ENCODE measurements at regions not wholly inside any gene's neighbourhood (a gene's known extent, or its start where the extent isn't known, plus 50 kb on each side); places are given as distances from the start of the nearest gene placed in this dataset.

- no peak overlapping the region for H3K9ac ChIP-seq (ENCODE audit: low read length)
- DNase-seq (ENCODE audit: low read depth), result peak; percentile 87
- no peaks in the 10 kb centered on the region for H3K9me3 ChIP-seq (ENCODE audit: control insufficient read depth, low read length)
- no peaks in the 10 kb centered on the region for H3K36me3 ChIP-seq (ENCODE audit: control insufficient read depth, insufficient read depth, low read length, severe bottlenecking)
- H3K4me3 ChIP-seq (ENCODE audit: low read length), result no peak overlapping the region
- peaks cover 5% of the 10 kb centered on the region for H3K4me1 ChIP-seq (ENCODE audit: control insufficient read depth, insufficient read depth, low read length)
- H3K27me3 ChIP-seq (replicated peaks; ENCODE audit: control insufficient read depth, insufficient read depth, low read length), result peaks cover 5% of the 10 kb centered on the region
Measured at GRCh38 chr6:1094306-1094705, 217.6 kb upstream of the FOXQ1 start.

- no peak for DNase-seq (ENCODE audit: low read depth)
- Histone ChIP-seq H3K36me3 (ENCODE audit: control insufficient read depth, insufficient read depth, low read length, severe bottlenecking) (no peaks in the 10 kb centered on the region), H3K4me3 (ENCODE audit: low read length) (no peak overlapping the region), H3K4me1 (ENCODE audit: control insufficient read depth, insufficient read depth, low read length) (peaks cover 5% of the 10 kb centered on the region), H3K9ac (ENCODE audit: low read length) (no peak overlapping the region), H3K27me3 (replicated peaks; ENCODE audit: control insufficient read depth, insufficient read depth, low read length) (peaks cover 5% of the 10 kb centered on the region), H3K9me3 (ENCODE audit: control insufficient read depth, low read length) (no peaks in the 10 kb centered on the region)
Measured at GRCh38 chr6:1091900-1092299, 220.0 kb upstream of the FOXQ1 start.

- no peak for DNase-seq (ENCODE audit: low read depth)
- Histone ChIP-seq H3K36me3 (ENCODE audit: control insufficient read depth, insufficient read depth, low read length, severe bottlenecking) (no peaks in the 10 kb centered on the region), H3K4me3 (ENCODE audit: low read length) (no peak overlapping the region), H3K9ac (ENCODE audit: low read length) (no peak overlapping the region), H3K27me3 (replicated peaks; ENCODE audit: control insufficient read depth, insufficient read depth, low read length) (peaks cover 14% of the 10 kb centered on the region), H3K4me1 (ENCODE audit: control insufficient read depth, insufficient read depth, low read length) (peaks cover 5% of the 10 kb centered on the region), H3K9me3 (ENCODE audit: control insufficient read depth, low read length) (no peaks in the 10 kb centered on the region)
Measured at GRCh38 chr6:1089859-1090258, 222.0 kb upstream of the FOXQ1 start.

- no peak overlapping the region for H3K4me3 ChIP-seq (ENCODE audit: low read length)
- H3K36me3 ChIP-seq (ENCODE audit: control insufficient read depth, insufficient read depth, low read length, severe bottlenecking), result no peaks in the 10 kb centered on the region
- no peak for DNase-seq (ENCODE audit: low read depth)
- no peaks in the 10 kb centered on the region for H3K9me3 ChIP-seq (ENCODE audit: control insufficient read depth, low read length)
- H3K27me3 ChIP-seq (replicated peaks; ENCODE audit: control insufficient read depth, insufficient read depth, low read length), result peaks cover 13% of the 10 kb centered on the region
- no peaks in the 10 kb centered on the region for H3K4me1 ChIP-seq (ENCODE audit: control insufficient read depth, insufficient read depth, low read length)
- no peak overlapping the region for H3K9ac ChIP-seq (ENCODE audit: low read length)
Measured at GRCh38 chr6:1088492-1089001, 223.4 kb upstream of the FOXQ1 start.

- no peak for DNase-seq (ENCODE audit: low read depth)
- no peaks in the 10 kb centered on the region for H3K9me3 ChIP-seq (ENCODE audit: control insufficient read depth, low read length)
- H3K4me3 ChIP-seq (ENCODE audit: low read length), result no peak overlapping the region
- peaks cover 9% of the 10 kb centered on the region for H3K27me3 ChIP-seq (replicated peaks; ENCODE audit: control insufficient read depth, insufficient read depth, low read length)
- no peaks in the 10 kb centered on the region for H3K36me3 ChIP-seq (ENCODE audit: control insufficient read depth, insufficient read depth, low read length, severe bottlenecking)
- no peak overlapping the region for H3K9ac ChIP-seq (ENCODE audit: low read length)
- peaks cover 4% of the 10 kb centered on the region for H3K4me1 ChIP-seq (ENCODE audit: control insufficient read depth, insufficient read depth, low read length)
Measured at GRCh38 chr6:1087154-1087843, 224.6 kb upstream of the FOXQ1 start.

GRCh38 chr6:1086446-1087153, 225.3 kb upstream of the FOXQ1 start:
- no peaks in the 10 kb centered on the region for H3K36me3 ChIP-seq (ENCODE audit: control insufficient read depth, insufficient read depth, low read length, severe bottlenecking)
- no peak overlapping the region for H3K4me3 ChIP-seq (ENCODE audit: low read length)
- no peaks in the 10 kb centered on the region for H3K9me3 ChIP-seq (ENCODE audit: control insufficient read depth, low read length)
- peak; percentile 30 for DNase-seq (ENCODE audit: low read depth)
- peaks cover 11% of the 10 kb centered on the region for H3K4me1 ChIP-seq (ENCODE audit: control insufficient read depth, insufficient read depth, low read length)
- peaks cover 9% of the 10 kb centered on the region for H3K27me3 ChIP-seq (replicated peaks; ENCODE audit: control insufficient read depth, insufficient read depth, low read length)
- H3K9ac ChIP-seq (ENCODE audit: low read length), result no peak overlapping the region

- no peaks in the 10 kb centered on the region for H3K9me3 ChIP-seq (ENCODE audit: control insufficient read depth, low read length)
- no peak overlapping the region for H3K9ac ChIP-seq (ENCODE audit: low read length)
- peaks cover 9% of the 10 kb centered on the region for H3K27me3 ChIP-seq (replicated peaks; ENCODE audit: control insufficient read depth, insufficient read depth, low read length)
- peak overlapping the region; percentile 61 for H3K4me3 ChIP-seq (ENCODE audit: low read length)
- H3K36me3 ChIP-seq (ENCODE audit: control insufficient read depth, insufficient read depth, low read length, severe bottlenecking), result no peaks in the 10 kb centered on the region
- H3K4me1 ChIP-seq (ENCODE audit: control insufficient read depth, insufficient read depth, low read length), result peaks cover 18% of the 10 kb centered on the region
- peak; percentile 65 for DNase-seq (ENCODE audit: low read depth)
Measured at GRCh38 chr6:1082285-1082935, 229.5 kb upstream of the FOXQ1 start.

- Histone ChIP-seq H3K36me3 (ENCODE audit: control insufficient read depth, insufficient read depth, low read length, severe bottlenecking) (no peaks in the 10 kb centered on the region), H3K4me1 (ENCODE audit: control insufficient read depth, insufficient read depth, low read length) (peaks cover 18% of the 10 kb centered on the region), H3K9me3 (ENCODE audit: control insufficient read depth, low read length) (no peaks in the 10 kb centered on the region), H3K27me3 (replicated peaks; ENCODE audit: control insufficient read depth, insufficient read depth, low read length) (peaks cover 14% of the 10 kb centered on the region), H3K9ac (ENCODE audit: low read length) (peak overlapping the region; percentile 19), H3K4me3 (ENCODE audit: low read length) (peak overlapping the region; percentile 61)
- DNase-seq (ENCODE audit: low read depth), result peak; percentile 89
Measured at GRCh38 chr6:1081551-1082284, 230.2 kb upstream of the FOXQ1 start.

GRCh38 chr6:1080453-1081337, 231.2 kb upstream of the FOXQ1 start:
- Histone ChIP-seq H3K36me3 (ENCODE audit: control insufficient read depth, insufficient read depth, low read length, severe bottlenecking) (no peaks in the 10 kb centered on the region), H3K9me3 (ENCODE audit: control insufficient read depth, low read length) (no peaks in the 10 kb centered on the region), H3K4me1 (ENCODE audit: control insufficient read depth, insufficient read depth, low read length) (peaks cover 18% of the 10 kb centered on the region), H3K27me3 (replicated peaks; ENCODE audit: control insufficient read depth, insufficient read depth, low read length) (peaks cover 7% of the 10 kb centered on the region), H3K4me3 (ENCODE audit: low read length) (no peak overlapping the region), H3K9ac (ENCODE audit: low read length) (no peak overlapping the region)
- DNase-seq (ENCODE audit: low read depth), result no peak

- H3K4me3 ChIP-seq (ENCODE audit: low read length), result no peak overlapping the region
- H3K4me1 ChIP-seq (ENCODE audit: control insufficient read depth, insufficient read depth, low read length), result peaks cover 18% of the 10 kb centered on the region
- H3K27me3 ChIP-seq (replicated peaks; ENCODE audit: control insufficient read depth, insufficient read depth, low read length), result peaks cover 6% of the 10 kb centered on the region
- no peaks in the 10 kb centered on the region for H3K36me3 ChIP-seq (ENCODE audit: control insufficient read depth, insufficient read depth, low read length, severe bottlenecking)
- no peak overlapping the region for H3K9ac ChIP-seq (ENCODE audit: low read length)
- DNase-seq (ENCODE audit: low read depth), result no peak
- no peaks in the 10 kb centered on the region for H3K9me3 ChIP-seq (ENCODE audit: control insufficient read depth, low read length)
Measured at GRCh38 chr6:1079525-1079924, 232.4 kb upstream of the FOXQ1 start.
